Liver (tissue), 3 donors: ENCODE measurements at regions not wholly inside any gene's neighbourhood (a gene's known extent, or its start where the extent isn't known, plus 50 kb on each side); places are given as distances from the start of the nearest gene placed in this dataset.

Experiments used
- EGR1 ChIP-seq, 2 donors: IDR thresholded peaks; 2 replicates each; pipeline ENCODE4 v1.6.1; 2016 to 2018; ENCODE audit warnings: antibody characterized with exemption in 2 of 2, low read depth in 2 of 2
- FOXA1 ChIP-seq: IDR thresholded peaks from 2 replicates; pipeline ENCODE4 v1.6.1; 2016; ENCODE audit warnings: antibody characterized with exemption
- GABPA ChIP-seq, 2 donors: IDR thresholded peaks in 1 of 2; conservative IDR thresholded peaks in 1 of 2; 2 replicates each; pipeline ENCODE4 v1.6.1; 2016; ENCODE audit warnings: antibody characterized with exemption in 2 of 2, mild to moderate bottlenecking in 1 of 2, moderate library complexity in 1 of 2
- JUND ChIP-seq, 2 donors: IDR thresholded peaks; 2 replicates each; pipeline ENCODE4 v1.6.1; 2016; ENCODE audit warnings: antibody characterized with exemption in 2 of 2
- RAD21 ChIP-seq, 2 donors: IDR thresholded peaks; 2 replicates each; pipeline ENCODE4 v1.6.1; 2016; ENCODE audit warnings: antibody characterized with exemption in 2 of 2, mild to moderate bottlenecking in 2 of 2
- SP1 ChIP-seq: IDR thresholded peaks from 2 replicates; pipeline ENCODE4 v1.6.1; 2018; ENCODE audit warnings: antibody characterized with exemption, mild to moderate bottlenecking
- TAF1 ChIP-seq: conservative IDR thresholded peaks from 2 replicates; pipeline ENCODE4 v1.6.1; 2016; ENCODE audit warnings: antibody characterized with exemption, mild to moderate bottlenecking
- YY1 ChIP-seq: IDR thresholded peaks from 2 replicates; pipeline ENCODE4 v1.6.1; 2016; ENCODE audit warnings: antibody characterized with exemption, mild to moderate bottlenecking
- TF ChIP-seq, protein P1 (sequence below): fragments of 150-350 bp; IDR thresholded peaks from 2 replicates; pipeline ENCODE4 v1.5.1; 2017; ENCODE audit warnings: improper control_type of control experiment, low read depth, low read length; ENCODE audit not compliant: missing input control
- TF ChIP-seq, protein P2 (sequence below): IDR thresholded peaks from 2 replicates; pipeline ENCODE4 v1.6.1; 2016; ENCODE audit warnings: antibody characterized with exemption
- TF ChIP-seq, protein P3 (sequence below): IDR thresholded peaks from 2 replicates; pipeline ENCODE4 v1.6.1; 2016; ENCODE audit warnings: antibody characterized with exemption
- TF ChIP-seq, protein P4 (sequence below): IDR thresholded peaks from 2 replicates; pipeline ENCODE4 v1.6.1; 2016; ENCODE audit warnings: antibody characterized with exemption, mild to moderate bottlenecking
- donor health status: healthy.
- donor health status: healthy.

DNA sequence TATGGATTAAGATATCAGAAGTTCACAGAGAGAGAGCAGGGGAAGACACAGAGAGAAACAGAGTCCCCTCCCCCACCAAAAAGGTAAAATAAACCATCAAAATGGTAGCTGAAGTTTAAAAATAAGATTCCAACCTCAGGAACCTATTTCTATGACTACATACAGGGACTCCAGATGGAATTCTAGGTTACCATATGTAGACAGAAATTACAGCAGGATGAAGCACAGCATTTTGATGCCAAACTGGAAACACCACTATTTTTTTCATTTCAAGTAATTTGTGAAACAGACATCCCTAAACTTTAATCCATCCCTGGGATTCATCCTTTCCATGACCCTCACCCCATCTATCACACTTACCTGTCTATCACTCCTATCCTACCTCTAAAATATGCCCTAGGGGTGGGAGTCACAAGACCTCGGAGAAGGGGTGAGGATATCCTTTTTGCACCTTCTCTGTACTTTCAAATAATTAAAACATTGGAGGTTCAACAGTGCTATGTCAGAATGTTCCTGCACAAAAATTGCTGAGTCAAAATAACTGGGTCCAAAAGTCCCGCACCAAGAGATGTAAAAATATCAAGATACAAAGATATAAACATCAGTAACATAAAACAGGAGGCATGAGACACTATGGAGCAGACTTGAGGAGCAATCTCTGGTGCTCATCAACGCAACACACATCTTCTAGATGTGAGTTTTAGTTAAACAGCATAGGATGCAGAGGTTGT, 344.5 kb upstream of the RASGEF1B start:
- no peak for TF ChIP-seq YY1
- TF ChIP-seq, protein P1, sequence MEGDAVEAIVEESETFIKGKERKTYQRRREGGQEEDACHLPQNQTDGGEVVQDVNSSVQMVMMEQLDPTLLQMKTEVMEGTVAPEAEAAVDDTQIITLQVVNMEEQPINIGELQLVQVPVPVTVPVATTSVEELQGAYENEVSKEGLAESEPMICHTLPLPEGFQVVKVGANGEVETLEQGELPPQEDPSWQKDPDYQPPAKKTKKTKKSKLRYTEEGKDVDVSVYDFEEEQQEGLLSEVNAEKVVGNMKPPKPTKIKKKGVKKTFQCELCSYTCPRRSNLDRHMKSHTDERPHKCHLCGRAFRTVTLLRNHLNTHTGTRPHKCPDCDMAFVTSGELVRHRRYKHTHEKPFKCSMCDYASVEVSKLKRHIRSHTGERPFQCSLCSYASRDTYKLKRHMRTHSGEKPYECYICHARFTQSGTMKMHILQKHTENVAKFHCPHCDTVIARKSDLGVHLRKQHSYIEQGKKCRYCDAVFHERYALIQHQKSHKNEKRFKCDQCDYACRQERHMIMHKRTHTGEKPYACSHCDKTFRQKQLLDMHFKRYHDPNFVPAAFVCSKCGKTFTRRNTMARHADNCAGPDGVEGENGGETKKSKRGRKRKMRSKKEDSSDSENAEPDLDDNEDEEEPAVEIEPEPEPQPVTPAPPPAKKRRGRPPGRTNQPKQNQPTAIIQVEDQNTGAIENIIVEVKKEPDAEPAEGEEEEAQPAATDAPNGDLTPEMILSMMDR = no peak
- TF ChIP-seq EGR1 (IDR thresholded peaks at IDR 0.05; ENCODE audit: low read depth in 2 of 2) = no peak
- TF ChIP-seq, protein P2, sequence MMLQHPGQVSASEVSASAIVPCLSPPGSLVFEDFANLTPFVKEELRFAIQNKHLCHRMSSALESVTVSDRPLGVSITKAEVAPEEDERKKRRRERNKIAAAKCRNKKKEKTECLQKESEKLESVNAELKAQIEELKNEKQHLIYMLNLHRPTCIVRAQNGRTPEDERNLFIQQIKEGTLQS = no peak
- TF ChIP-seq, protein P3, sequence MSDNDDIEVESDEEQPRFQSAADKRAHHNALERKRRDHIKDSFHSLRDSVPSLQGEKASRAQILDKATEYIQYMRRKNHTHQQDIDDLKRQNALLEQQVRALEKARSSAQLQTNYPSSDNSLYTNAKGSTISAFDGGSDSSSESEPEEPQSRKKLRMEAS = no peak
- no peak for TF ChIP-seq GABPA (IDR thresholded peaks at IDR 0.05 in 1 of 2, conservative IDR thresholded peaks at IDR 0.05 in 1 of 2)
- no peak for TF ChIP-seq TAF1
- no peak for TF ChIP-seq JUND (IDR thresholded peaks at IDR 0.05)
- TF ChIP-seq, protein P4, sequence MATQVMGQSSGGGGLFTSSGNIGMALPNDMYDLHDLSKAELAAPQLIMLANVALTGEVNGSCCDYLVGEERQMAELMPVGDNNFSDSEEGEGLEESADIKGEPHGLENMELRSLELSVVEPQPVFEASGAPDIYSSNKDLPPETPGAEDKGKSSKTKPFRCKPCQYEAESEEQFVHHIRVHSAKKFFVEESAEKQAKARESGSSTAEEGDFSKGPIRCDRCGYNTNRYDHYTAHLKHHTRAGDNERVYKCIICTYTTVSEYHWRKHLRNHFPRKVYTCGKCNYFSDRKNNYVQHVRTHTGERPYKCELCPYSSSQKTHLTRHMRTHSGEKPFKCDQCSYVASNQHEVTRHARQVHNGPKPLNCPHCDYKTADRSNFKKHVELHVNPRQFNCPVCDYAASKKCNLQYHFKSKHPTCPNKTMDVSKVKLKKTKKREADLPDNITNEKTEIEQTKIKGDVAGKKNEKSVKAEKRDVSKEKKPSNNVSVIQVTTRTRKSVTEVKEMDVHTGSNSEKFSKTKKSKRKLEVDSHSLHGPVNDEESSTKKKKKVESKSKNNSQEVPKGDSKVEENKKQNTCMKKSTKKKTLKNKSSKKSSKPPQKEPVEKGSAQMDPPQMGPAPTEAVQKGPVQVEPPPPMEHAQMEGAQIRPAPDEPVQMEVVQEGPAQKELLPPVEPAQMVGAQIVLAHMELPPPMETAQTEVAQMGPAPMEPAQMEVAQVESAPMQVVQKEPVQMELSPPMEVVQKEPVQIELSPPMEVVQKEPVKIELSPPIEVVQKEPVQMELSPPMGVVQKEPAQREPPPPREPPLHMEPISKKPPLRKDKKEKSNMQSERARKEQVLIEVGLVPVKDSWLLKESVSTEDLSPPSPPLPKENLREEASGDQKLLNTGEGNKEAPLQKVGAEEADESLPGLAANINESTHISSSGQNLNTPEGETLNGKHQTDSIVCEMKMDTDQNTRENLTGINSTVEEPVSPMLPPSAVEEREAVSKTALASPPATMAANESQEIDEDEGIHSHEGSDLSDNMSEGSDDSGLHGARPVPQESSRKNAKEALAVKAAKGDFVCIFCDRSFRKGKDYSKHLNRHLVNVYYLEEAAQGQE = no peak
- no peak for TF ChIP-seq RAD21 (IDR thresholded peaks at IDR 0.05)
- TF ChIP-seq FOXA1 = no peak
- TF ChIP-seq SP1 = no peak
